ENCODE measurements at regions not wholly inside any gene's neighbourhood (a gene's known extent, or its start where the extent isn't known, plus 50 kb on each side); places are given as distances from the start of the nearest gene placed in this dataset.

DNA sequence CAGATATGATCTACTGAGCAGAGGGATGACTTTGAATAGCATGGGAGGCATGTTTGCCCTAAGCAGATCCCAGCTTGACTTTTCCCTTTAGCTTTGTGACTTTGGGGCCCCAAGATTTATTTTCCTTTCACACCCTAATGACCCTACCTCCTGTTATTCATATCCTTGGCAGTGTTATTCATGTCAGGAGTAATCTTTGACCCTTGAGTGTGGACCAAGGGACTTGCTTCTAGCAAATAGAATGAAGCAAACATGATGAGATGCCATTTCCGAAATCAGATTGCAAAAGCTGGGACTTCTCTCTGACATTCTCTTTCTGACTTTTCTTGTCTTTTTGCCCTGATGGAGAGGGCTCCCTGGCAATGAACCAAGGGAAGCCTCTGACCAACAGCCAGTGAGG, 415.4 kb upstream of the PROK2 start:
- DNase-seq (ENCODE audit: low read depth) = no peak

- DNase-seq (ENCODE audit: low read depth) = no peak
These were observed 414.6 kb upstream of the PROK2 start for GRCh38 chr3:72199530-72199929.

DNA sequence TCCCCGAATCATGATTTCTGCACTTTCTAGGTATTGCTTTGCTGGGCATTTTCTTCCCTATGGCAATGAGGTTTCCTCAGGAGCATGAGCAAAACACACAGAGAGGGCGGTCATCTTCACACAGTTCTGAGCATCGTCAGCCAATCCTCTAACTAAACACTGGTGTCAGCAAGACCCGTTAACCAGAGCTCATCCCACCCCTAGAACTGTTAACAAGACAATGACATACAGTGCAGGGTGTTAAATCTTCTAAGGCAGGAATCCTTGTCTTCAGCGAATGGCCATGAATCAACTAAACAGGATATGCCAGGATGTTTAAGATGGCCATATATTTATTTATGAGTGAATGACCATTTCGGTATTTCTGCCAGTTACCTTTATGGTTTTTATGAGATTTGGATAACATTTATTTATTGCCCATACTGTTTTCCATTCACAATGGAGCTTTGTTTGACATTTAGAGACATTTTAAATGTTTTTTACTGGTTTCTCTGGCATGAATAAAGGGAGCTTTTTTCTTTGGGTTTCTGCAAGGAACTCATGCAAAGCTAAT, 411.5 kb upstream of the PROK2 start:
- no peak for DNase-seq (ENCODE audit: low read depth)

DNA sequence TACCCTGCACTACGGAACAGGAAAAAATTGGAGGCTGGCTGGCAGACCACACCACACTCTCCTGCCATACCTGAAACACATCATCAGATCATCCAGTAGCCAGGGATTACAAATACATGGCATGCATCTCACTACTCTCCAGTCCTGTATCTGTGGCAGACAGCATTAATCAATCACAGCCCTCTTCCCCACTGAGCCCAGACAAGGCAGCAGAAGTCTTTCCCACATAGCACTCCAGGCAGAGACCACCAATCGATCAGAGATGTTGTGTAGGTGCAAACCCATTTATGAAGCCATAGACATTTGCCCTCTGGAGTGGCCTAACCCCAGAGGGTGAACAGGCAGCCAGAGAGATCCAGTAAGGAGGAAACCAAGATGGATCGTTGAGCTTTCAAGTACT, 410.9 kb upstream of the PROK2 start:
- DNase-seq (ENCODE audit: low read depth) = no peak

DNA sequence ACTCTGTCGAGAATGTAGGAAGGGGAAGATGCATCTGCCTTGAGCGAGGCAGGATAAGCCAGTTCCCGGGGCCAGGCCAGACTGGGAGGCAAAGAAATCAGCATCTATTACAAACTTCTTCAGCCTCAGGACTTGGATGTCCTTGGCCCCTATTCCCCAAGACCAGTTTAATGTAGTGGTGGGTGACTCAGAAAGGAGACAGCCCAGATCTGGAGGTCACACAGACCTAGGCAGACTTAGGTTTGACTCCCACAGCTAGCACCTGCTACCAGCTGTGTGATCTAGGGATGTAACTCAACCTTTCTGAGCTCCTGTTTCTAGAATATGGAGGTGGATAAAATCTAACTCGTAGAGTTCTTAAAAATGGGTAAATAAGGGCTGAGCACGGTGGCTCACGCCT, 409.5 kb upstream of the PROK2 start:
- DNase-seq (ENCODE audit: low read depth) = no peak

DNA sequence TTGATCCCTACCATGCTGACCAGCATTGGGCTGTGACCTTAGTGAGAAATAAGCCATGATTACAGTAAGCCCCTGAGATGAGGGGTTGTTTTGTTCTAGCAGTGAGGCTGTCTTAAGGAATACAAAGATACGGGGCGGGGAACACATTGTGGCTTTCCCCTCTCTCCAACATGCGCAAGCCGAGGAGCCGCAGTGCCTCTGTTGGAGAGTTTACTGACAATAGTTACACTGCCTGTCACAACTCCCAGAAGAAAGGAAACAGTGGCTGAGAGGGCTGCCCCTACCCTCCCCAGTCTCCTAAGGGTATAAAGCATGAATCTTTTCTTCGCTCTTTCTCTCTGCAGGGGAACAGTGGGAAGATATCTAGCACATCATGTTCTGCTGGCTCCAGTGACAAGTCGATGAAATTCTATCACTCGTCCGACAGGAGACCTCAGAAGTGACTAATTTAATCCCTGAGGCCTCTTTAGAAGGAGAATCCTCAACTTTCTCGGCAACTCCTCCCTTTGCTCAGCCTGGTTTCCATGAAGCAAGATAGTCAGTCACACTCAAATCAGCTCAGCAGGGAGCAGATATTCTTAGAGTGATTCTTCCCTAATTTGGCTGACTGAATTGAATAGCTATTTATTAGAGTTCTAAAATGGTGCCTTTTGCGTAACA, 409.0 kb upstream of the PROK2 start:
- no peak for DNase-seq (ENCODE audit: low read depth)

DNA sequence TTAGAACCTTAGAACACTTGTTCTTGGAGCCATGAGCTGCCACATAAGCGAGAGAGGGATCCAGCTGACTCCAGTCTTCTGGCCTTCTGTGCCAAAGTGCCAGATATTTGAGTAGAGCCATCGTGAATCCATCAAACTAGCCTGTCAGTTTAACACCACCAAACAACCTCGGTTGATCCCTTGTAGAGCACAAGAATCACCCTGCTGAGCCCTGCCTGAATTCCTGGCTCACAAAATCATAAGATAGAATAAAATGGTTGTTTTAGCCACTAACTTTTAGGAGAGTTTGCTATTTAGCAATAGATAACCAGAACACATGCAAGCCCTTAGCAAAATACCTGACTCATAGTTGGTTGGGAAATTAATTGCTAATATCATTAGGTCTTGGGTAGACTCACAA, 407.6 kb upstream of the PROK2 start:
- no peak for DNase-seq (ENCODE audit: low read depth)

GRCh38 chr3:72191209-72191960, 406.4 kb upstream of the PROK2 start:
- no peak for DNase-seq (ENCODE audit: low read depth)

DNA sequence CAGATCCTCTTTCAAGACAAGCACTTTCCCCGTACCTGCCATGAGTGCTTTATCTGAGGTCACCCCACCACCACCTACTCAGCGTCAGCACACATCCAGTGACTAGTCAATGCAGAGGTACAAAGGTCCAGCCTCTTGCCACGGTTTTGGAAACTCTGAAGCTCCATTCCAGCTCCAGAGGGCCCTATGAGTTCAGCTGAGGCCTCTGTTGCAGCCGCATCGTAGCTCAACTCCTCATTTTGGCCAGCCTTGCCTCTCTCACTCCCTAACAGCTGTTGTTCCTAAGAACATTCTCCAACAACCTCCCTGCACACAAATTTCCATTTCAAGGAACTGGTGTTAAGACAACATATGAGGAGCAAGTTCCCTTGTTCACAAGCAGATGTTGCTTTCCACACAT, 405.1 kb upstream of the PROK2 start:
- no peak for DNase-seq (ENCODE audit: low read depth)

- no peak for DNase-seq (ENCODE audit: low read depth)
These were observed 404.4 kb upstream of the PROK2 start for GRCh38 chr3:72189339-72189738.

DNA sequence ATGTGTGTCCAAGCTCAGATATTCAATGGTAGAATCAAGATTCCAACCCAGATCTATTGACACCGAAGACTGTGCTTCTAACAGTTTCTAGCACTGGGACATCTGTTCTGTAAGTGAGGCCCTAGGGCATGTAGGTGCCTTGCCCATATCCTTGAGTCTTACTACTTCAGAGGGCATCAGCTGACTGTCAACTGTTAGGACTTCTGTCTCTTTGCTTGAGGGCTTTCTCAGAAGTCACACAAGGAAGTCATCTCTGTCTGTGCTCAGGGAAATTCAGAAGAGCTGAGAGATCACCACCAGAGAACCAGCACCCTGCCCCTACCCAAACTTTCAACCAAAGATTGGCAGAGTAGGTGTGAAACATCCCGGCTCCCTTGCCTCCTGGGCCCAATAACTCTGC, 403.6 kb upstream of the PROK2 start:
- no peak for DNase-seq (ENCODE audit: low read depth)

- no peak for DNase-seq (ENCODE audit: low read depth)
These were observed 402.2 kb upstream of the PROK2 start for GRCh38 chr3:72187131-72187530.

GRCh38 chr3:72186400-72186855, 401.5 kb upstream of the PROK2 start:
- no peak for DNase-seq (ENCODE audit: low read depth)

DNA sequence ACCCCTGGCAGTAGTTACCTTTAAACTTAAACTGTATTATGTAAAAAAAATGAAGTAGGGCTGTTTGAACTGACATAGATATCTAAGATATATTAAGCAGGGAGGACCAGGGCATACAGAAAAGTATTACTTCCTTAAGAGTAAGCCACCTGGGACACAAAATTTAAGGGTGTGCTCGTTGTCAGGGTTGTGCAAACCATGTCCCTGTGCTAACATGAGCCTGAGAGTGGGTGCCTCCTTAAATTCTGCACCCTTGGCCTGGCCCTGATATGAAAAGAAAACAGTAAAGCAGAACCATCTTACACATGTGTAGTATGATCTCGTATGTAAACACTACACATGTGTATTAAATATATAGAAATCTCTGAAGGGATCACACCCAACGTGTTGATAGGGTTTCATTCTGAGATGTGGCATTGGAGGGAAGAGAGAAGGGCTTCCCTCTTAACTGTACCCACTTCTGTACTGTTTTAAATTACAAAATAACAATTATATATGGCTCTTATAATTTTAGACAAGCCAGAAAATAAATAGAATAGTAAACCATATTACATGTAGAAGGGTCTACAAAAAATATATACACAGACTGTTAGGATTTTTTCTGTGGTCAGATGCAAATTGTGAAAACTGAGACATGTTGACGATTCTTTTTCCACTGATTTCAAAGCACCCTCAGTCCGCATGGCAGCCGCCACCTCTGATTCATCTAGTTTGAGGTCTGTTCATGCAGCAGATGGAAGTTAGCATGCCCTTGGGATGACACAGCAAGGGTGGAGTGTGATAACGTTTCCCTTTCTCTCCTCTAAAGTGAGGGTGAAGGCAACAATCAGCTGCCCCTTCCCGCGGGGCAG, 400.8 kb upstream of the PROK2 start:
- DNase-seq (ENCODE audit: low read depth) = no peak

DNA sequence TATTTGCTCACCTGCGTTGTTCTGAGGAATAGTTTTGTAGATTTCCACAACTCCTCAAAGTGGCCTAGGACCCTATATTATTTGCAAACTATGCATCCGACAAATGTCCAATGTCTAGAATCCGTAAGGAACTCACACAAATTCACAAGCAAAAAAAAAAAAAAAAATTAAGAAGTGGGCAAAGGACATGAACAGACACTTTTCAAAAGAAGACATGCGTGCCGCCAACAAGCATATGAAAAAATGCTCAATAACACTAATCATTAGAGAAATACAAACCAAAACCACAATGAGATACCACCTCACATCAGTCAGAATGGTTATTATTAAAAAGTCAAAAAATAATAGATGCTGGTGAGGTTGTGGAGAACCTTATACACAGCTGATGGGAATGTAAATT, 398.5 kb upstream of the PROK2 start:
- no peak for DNase-seq (ENCODE audit: low read depth)

- DNase-seq (ENCODE audit: low read depth) = no peak
These were observed 397.3 kb upstream of the PROK2 start for GRCh38 chr3:72182206-72182605.

DNA sequence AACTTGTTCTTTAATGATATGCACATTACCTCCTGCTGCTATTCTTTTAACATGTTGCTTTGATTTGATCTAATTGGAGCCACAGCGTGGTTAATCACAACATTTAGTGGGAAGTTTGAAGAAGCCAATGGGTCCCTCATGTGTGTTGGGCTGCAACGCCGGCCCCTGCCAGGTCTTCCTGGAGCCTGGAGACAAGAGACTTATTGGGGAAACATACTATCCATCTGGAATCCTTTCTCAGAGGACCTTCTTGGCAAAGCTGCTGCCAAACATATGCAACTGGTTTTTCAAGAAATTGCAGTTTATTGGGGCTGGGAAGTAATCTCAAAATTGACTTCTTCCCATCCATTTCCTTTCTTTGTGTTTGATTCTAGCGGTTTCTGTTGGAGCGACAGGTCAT, 396.3 kb upstream of the PROK2 start:
- no peak for DNase-seq (ENCODE audit: low read depth)

DNA sequence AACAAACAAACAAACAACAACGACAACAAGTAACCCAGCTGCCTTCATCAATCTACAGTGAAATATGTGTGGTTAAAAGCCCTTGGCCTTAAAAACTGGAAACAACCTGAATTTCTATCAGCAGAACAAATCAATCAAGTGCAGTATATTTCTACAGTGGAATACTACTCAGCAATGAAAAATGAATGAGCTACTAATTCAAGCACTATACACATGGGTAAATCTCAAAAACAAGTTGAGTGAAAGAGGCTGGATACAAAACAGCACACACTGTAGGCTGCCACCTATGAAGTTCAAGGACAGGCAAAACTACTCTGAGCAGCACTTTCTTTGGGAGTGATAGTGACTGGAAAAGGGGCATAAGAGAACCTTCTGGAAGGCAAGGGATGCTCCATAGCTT, 395.5 kb upstream of the PROK2 start:
- DNase-seq (ENCODE audit: low read depth) = no peak

DNA sequence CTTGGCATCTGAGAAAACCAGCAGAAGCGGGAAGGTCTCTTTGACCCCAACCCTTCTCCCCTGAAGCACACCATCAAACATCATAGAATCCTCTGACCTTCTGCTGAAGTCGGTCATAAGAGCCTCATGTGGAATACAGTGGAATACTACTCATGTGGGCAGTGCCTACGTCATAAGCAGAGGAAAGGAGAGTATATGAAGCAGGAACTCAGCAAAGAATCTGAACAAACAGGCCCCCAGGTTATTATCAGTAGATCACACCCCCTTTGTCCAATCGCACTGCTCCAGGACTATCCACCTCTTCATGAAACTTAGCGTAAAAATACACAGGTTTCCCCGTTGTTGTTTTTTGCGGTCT, 394.1 kb upstream of the PROK2 start:
- DNase-seq (ENCODE audit: low read depth) = no peak

DNA sequence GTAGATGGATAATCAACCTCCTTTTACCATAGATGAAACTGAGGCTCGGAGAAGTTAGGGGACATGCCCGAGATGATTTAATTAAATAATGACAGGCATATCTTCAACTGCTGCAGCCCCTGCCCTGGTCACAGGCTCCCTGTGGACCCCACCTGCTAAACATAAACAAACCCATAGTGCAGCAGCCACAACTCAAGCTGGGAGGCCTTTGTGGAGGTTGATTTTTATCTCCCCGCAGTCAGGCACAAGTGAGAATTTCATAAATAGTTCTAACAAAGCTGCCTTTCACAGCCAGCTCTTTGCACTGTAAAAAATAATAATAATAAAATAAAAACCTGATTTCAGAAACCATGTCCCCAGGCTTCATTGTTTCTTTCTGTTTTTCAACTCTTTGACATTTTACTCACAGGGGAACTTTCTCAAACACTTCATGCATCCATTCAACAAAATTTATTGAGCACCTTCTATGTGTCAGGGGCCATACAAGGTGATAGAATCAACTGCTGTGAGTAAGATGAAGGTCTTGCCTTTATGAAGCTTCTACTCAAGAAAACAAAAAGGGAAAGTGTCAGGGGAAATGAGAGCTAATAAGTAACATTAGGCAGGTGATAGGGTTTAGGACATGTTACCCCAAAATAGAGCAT, 393.6 kb upstream of the PROK2 start:
- DNase-seq (ENCODE audit: low read depth) = no peak

- DNase-seq (ENCODE audit: low read depth) = no peak
These were observed 392.4 kb upstream of the PROK2 start for GRCh38 chr3:72177075-72178050.
